OCI-LY7 (cell line): ENCODE measurements at regions not wholly inside any gene's neighbourhood (a gene's known extent, or its start where the extent isn't known, plus 50 kb on each side); places are given as distances from the start of the nearest gene placed in this dataset.

Experiments used
- BruUV-seq: library from RNA; stranded (reverse); fragments of 400-500 nt; replicated peaks from 2 replicates; lab custom pipeline; 2021; lab: Mats Ljungman, UMichigan
- CTCF ChIA-PET: fragments of 300-600 bp; sonication (Branson Sonifier 250); formaldehyde crosslinking; loops from one replicate; lab custom pipeline; 2022; ENCODE audit warnings: antibody characterized with exemption; ENCODE audit not compliant: unreplicated experiment; lab: Charles Lee
- POLR2A ChIA-PET: fragments of 300-600 bp; sonication (Branson Sonifier 250); formaldehyde crosslinking; loops from one replicate; lab custom pipeline; 2022; ENCODE audit warnings: antibody characterized with exemption; lab: Charles Lee
- DNase-seq: peaks from one replicate; pipeline ENCODE4 v3.0.0-alpha.2; 2015; ENCODE audit warnings: low spot score
- H2AFZ ChIP-seq: fragments of 200-600 bp; sonication (generic), shearing (Covaris generic); 2 replicates; pipeline ENCODE4 v1.6.1; 2014; ENCODE audit warnings: mild to moderate bottlenecking, antibody characterized with exemption, low read length, moderate library complexity
- H3K27ac ChIP-seq: fragments of 200-600 bp; sonication (generic); 2 replicates; pipeline ENCODE4 v1.5.1; 2014; ENCODE audit warnings: mixed run types, low read depth, mild to moderate bottlenecking, moderate library complexity, low read length, inconsistent platforms; ENCODE audit not compliant: poor library complexity, severe bottlenecking
- H3K36me3 ChIP-seq: fragments of 200-600 bp; sonication (generic); 2 replicates; pipeline ENCODE4 v1.6.1; 2014; ENCODE audit warnings: mild to moderate bottlenecking, antibody characterized with exemption, low read length, moderate library complexity, mixed read lengths; ENCODE audit not compliant: insufficient read depth
- H3K4me1 ChIP-seq: fragments of 200-600 bp; sonication (generic); 2 replicates; pipeline ENCODE4 v1.5.1; 2014; ENCODE audit warnings: mild to moderate bottlenecking, low read length; ENCODE audit not compliant: insufficient read depth, poor library complexity, severe bottlenecking
- H3K4me2 ChIP-seq: fragments of 200-600 bp; sonication (generic); 2 replicates; pipeline ENCODE4 v1.6.1; 2014; ENCODE audit warnings: mild to moderate bottlenecking, low read length
- H3K4me3 ChIP-seq: fragments of 200-600 bp; sonication (generic); 2 replicates; pipeline ENCODE4 v1.5.1; 2014; ENCODE audit warnings: mild to moderate bottlenecking, low read depth, low read length; ENCODE audit not compliant: poor library complexity, severe bottlenecking
- H3K79me2 ChIP-seq: fragments of 200-600 bp; sonication (generic); 2 replicates; pipeline ENCODE4 v1.6.1; 2016; ENCODE audit warnings: low read depth, mild to moderate bottlenecking, low read length, moderate library complexity, mixed read lengths; ENCODE audit not compliant: insufficient read depth
- H3K9me2 ChIP-seq: fragments of 200-600 bp; sonication (generic); 2 replicates; pipeline ENCODE4 v1.6.1; 2016; ENCODE audit warnings: mild to moderate bottlenecking, low read length, mixed read lengths; ENCODE audit not compliant: insufficient read depth
- H3K9me3 ChIP-seq: fragments of 200-600 bp; sonication (generic); 2 replicates; pipeline ENCODE4 v1.6.1; 2014; ENCODE audit warnings: mild to moderate bottlenecking, mixed run types, low read length, mixed read lengths
- H4K20me1 ChIP-seq: fragments of 200-600 bp; sonication (generic); 2 replicates; pipeline ENCODE4 v1.6.1; 2014; ENCODE audit warnings: mild to moderate bottlenecking, antibody characterized with exemption, low read length, moderate library complexity, mixed read lengths; ENCODE audit not compliant: insufficient read depth
- CTCF ChIP-seq: fragments of 200-600 bp; sonication (generic); conservative IDR thresholded peaks from 2 replicates; pipeline ENCODE4 v1.5.1; 2014; ENCODE audit warnings: mild to moderate bottlenecking, antibody characterized with exemption, low read length, moderate library complexity, mixed read lengths
- EZH2phosphoT487 ChIP-seq: fragments of 200-600 bp; sonication (generic); IDR thresholded peaks from 2 replicates; pipeline ENCODE4 v1.6.1; 2018; ENCODE audit warnings: low read depth, borderline replicate concordance, mild to moderate bottlenecking, mixed run types, antibody characterized with exemption, low read length, moderate library complexity, mixed read lengths
- intact Hi-C: fragments of 100-400 bp; cut with micrococcal nuclease; formaldehyde crosslinking; loops from one replicate; pipeline ENCODE4 v1.10.0; 2022; ENCODE audit not compliant: unreplicated experiment

- no peak for TF ChIP-seq CTCF
- TF ChIP-seq EZH2phosphoT487 = no peak
- H3K4me1 ChIP-seq = no peaks in the 10 kb centered on the region
- H3K27ac ChIP-seq = no peak overlapping the region
- CTCF ChIA-PET = no interaction called here
- DNase-seq = no peak
- no TSS peak for BruUV-seq
- H2AFZ ChIP-seq = no peak overlapping the region
- POLR2A ChIA-PET = interaction anchor here (0.7 to 1.1 kb wide), 3 partner anchors 13 to 421 kb away, joined by 4 to 9 read pairs (median 4); no protein-coding TSS in a partner anchor
- no peak overlapping the region for H3K4me2 ChIP-seq
- H3K9me3 ChIP-seq = 0 out of 2 replicates have a peak, but pooled peaks cover 10% of the 10 kb centered on the region
- no peaks in the 10 kb centered on the region for H4K20me1 ChIP-seq
- intact Hi-C loops = no loop called here
- no peaks in the 10 kb centered on the region for H3K9me2 ChIP-seq
- no peak overlapping the region for H3K4me3 ChIP-seq
- H3K79me2 ChIP-seq = no peaks in the 10 kb centered on the region
- no peaks in the 10 kb centered on the region for H3K36me3 ChIP-seq
These were observed 219.0 kb upstream of the PROK2 start for GRCh38 chr3:72003936-72004335.

GRCh38 chr3:72001758-72002157, 216.8 kb upstream of the PROK2 start:
- POLR2A ChIA-PET = interaction anchor here (0.6 to 1.9 kb wide), 3 partner anchors 13 to 20 kb away, joined by 4 to 5 read pairs (median 4); no protein-coding TSS in a partner anchor
- Histone ChIP-seq H3K4me3 (no peak overlapping the region), H3K9me3 (0 out of 2 replicates have a peak, but pooled peaks cover 6% of the 10 kb centered on the region), H3K9me2 (no peaks in the 10 kb centered on the region), H4K20me1 (no peaks in the 10 kb centered on the region), H3K79me2 (no peaks in the 10 kb centered on the region), H3K4me2 (no peak overlapping the region), H3K36me3 (no peaks in the 10 kb centered on the region), H3K27ac (no peak overlapping the region), H2AFZ (no peak overlapping the region), H3K4me1 (no peaks in the 10 kb centered on the region)
- BruUV-seq = no TSS peak
- TF ChIP-seq CTCF (no peak), EZH2phosphoT487 (no peak)
- CTCF ChIA-PET = no interaction called here
- no peak for DNase-seq
- intact Hi-C loops = no loop called here

- H3K27ac ChIP-seq = no peak overlapping the region
- ChIA-PET POLR2A (interaction anchor here (0.5 to 1.7 kb wide), 5 partner anchors 10 to 342 kb away, joined by 3 to 12 read pairs (median 4); no protein-coding TSS in a partner anchor), CTCF (interaction anchor here (0.6 kb wide), 1 partner anchor 21 kb away, joined by 3 read pairs; no protein-coding TSS in a partner anchor)
- H2AFZ ChIP-seq = no peak overlapping the region
- no peaks in the 10 kb centered on the region for H3K79me2 ChIP-seq
- H4K20me1 ChIP-seq = no peaks in the 10 kb centered on the region
- intact Hi-C loops = no loop called here
- no peak overlapping the region for H3K4me3 ChIP-seq
- no peaks in the 10 kb centered on the region for H3K36me3 ChIP-seq
- no peak overlapping the region for H3K4me2 ChIP-seq
- TF ChIP-seq CTCF = no peak
- TF ChIP-seq EZH2phosphoT487 = no peak
- DNase-seq = no peak
- H3K4me1 ChIP-seq = no peaks in the 10 kb centered on the region
- no peaks in the 10 kb centered on the region for H3K9me2 ChIP-seq
- H3K9me3 ChIP-seq = no peaks in the 10 kb centered on the region
- BruUV-seq = no TSS peak
These were observed 214.2 kb upstream of the PROK2 start for GRCh38 chr3:71998995-71999673.
